ENCODE measurements at regions not wholly inside any gene's neighbourhood (a gene's known extent, or its start where the extent isn't known, plus 50 kb on each side); places are given as distances from the start of the nearest gene placed in this dataset.

DNA sequence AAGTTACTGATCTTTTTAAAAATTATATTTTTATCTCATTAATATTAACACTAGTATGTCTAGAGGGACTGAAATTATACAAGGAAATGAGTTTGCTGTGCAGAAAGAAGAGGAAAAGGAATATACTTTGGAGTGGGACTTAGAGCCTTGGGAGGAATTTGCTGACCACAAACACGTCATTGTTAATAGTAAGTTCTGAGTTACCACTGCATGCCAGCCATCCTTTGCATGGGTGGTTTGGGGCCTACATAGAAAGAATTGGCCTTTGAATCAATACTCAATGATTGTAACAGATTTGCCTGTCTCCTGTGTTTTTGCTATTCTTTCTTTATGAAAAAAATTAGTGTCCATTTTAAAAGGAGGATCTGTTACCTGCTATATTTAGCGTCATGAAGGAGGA, 232.6 kb upstream of the TNC start:
- ChIA-PET CTCF (interaction anchor here (0.6 to 1.3 kb wide), 3 partner anchors 17 to 174 kb away, joined by 3 read pairs; no protein-coding TSS in a partner anchor), POLR2A (no interaction called here)
- TF ChIP-seq MAFK (IDR thresholded peaks at IDR 0.05; ENCODE audit: partially characterized antibody) (no peak), HOXB13 (CRISPR knock-in tag; IDR thresholded peaks at IDR 0.05; ENCODE audit: low read depth) (no peak), RNF2 (IDR thresholded peaks at IDR 0.05; ENCODE audit: borderline replicate concordance, low read depth) (no peak), RAD21 (conservative IDR thresholded peaks at IDR 0.05 in 1 of 2, IDR thresholded peaks at IDR 0.05 in 1 of 2) (no peak), HOXA7 (CRISPR knock-in tag; IDR thresholded peaks at IDR 0.05) (no peak), NPAS2 (CRISPR knock-in tag; IDR thresholded peaks at IDR 0.05; ENCODE audit: borderline replicate concordance) (no peak), ZNF302 (CRISPR knock-in tag; IDR thresholded peaks at IDR 0.05) (no peak), NR3C1 (IDR thresholded peaks at IDR 0.05) (no peak), CHD4 (IDR thresholded peaks at IDR 0.05; ENCODE audit: borderline replicate concordance) (no peak), CBX2 (IDR thresholded peaks at IDR 0.05; ENCODE audit: borderline replicate concordance, low read depth) (no peak)
- TF ChIP-seq, protein P1, sequence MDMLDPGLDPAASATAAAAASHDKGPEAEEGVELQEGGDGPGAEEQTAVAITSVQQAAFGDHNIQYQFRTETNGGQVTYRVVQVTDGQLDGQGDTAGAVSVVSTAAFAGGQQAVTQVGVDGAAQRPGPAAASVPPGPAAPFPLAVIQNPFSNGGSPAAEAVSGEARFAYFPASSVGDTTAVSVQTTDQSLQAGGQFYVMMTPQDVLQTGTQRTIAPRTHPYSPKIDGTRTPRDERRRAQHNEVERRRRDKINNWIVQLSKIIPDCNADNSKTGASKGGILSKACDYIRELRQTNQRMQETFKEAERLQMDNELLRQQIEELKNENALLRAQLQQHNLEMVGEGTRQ (IDR thresholded peaks at IDR 0.05), result no peak
- H3K9me3 ChIP-seq, result peaks cover 17% of the 10 kb centered on the region
- WGBS (ENCODE audit: missing lambda C conversion rate), result 100% methylated on average over 2 of the region's 2 CpGs
- peaks cover 18% of the 10 kb centered on the region for H3K4me1 ChIP-seq
- DNase-seq (ENCODE audit: low read depth in 1 of 2, low spot score in 1 of 2) (no peak), ATAC-seq (no peak), FAIRE-seq (no peak)
- H3K4me3 ChIP-seq, result no peak overlapping the region
- H3K27ac ChIP-seq, result peak overlapping the region in 1 of 2 experiments; percentile 69; a peak in 3 of 6 replicates
- H3K4me2 ChIP-seq, result peak overlapping the region; percentile 26; the same call in 1 of the 3 replicates

DNA sequence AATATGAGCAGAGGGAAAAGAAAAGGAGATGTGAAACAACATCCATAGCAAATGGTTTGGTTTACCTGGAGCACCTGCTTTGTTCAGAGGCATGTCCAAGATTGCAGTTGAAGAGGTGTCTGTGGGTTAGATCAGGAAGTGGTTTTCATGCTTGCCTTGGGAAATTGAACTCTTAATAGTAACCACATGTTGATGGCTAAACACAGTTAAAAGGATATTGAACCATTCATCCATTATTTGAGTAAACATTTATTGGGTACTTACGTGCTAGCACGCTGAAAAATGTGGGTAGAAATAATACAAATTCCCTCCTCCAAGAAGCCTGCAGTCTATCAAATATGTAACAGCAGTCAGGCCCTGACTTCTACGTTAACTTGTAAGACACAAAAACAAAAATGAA, 235.7 kb upstream of the TNC start:
- TF ChIP-seq GATA3 (IDR thresholded peaks at IDR 0.05; ENCODE audit: borderline replicate concordance), result no peak
- 62% methylated on average over 3 of the region's 3 CpGs for WGBS (ENCODE audit: missing lambda C conversion rate)
- H3K4me1 ChIP-seq, result peaks cover 18% of the 10 kb centered on the region
- H3K4me2 ChIP-seq, result no peak overlapping the region
- CTCF ChIA-PET, result interaction anchor here (1.1 to 1.2 kb wide), 2 partner anchors 10 to 12 kb away, joined by 3 read pairs; no protein-coding TSS in a partner anchor
- DNase-seq (ENCODE audit: low read depth in 1 of 2, low spot score in 1 of 2) (no peak), FAIRE-seq (no peak), ATAC-seq (no peak)
- peaks cover 3% of the 10 kb centered on the region; the same call in 2 of the 3 replicates for H3K9me3 ChIP-seq
- H3K27ac ChIP-seq, result no peak overlapping the region
- H3K4me3 ChIP-seq, result no peak overlapping the region
- POLR2A ChIA-PET, result no interaction called here

DNA sequence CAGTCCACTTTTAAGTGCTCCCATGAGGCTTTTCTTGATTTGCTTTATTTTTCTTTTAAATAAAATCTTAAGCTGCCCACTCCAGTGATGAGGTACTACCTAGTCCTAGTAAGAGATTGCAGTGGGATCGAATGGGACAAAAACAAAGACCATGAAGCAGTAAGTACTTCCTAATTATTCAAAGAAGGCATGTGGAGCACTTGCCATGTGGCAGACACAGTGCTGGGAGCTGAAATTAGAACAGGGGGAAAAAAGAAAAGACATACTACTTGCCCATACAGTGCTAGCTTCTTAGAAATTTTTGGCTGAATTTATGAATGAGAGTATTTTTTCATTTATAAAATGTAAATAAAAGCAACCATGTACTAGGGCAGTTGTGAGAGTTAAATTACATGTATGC, 239.9 kb upstream of the TNC start:
- Histone ChIP-seq H3K4me1 (no peaks in the 10 kb centered on the region), H3K27ac (no peak overlapping the region), H3K9me3 (no peaks in the 10 kb centered on the region), H3K4me2 (no peak overlapping the region), H3K4me3 (no peak overlapping the region)
- no peak for DNase-seq (ENCODE audit: low read depth in 1 of 2, low spot score in 1 of 2)
- POLR2A ChIA-PET, result no interaction called here
- CTCF ChIA-PET, result no interaction called here
- ATAC-seq, result no peak
- no peak for FAIRE-seq
- WGBS (ENCODE audit: missing lambda C conversion rate), result 88% methylated on average over 1 of the region's 1 CpG
- no peak for TF ChIP-seq NFE2L2 (conservative IDR thresholded peaks at IDR 0.05; ENCODE audit: low read length)
- TF ChIP-seq POLR2A (IDR thresholded peaks at IDR 0.05; ENCODE audit: low read length), result no peak
- no peak for TF ChIP-seq ZSCAN20 (CRISPR knock-in tag; IDR thresholded peaks at IDR 0.05)
- TF ChIP-seq KDM5A (IDR thresholded peaks at IDR 0.05), result no peak
- no peak for TF ChIP-seq MAFK (IDR thresholded peaks at IDR 0.05; ENCODE audit: partially characterized antibody)
- TF ChIP-seq TP53 (CRISPR knock-in tag; IDR thresholded peaks at IDR 0.05), result no peak
- TF ChIP-seq HOXA7 (CRISPR knock-in tag; IDR thresholded peaks at IDR 0.05), result no peak
- TF ChIP-seq FOSL2 (IDR thresholded peaks at IDR 0.05), result no peak
- TF ChIP-seq FOSL2 (CRISPR knock-in tag; IDR thresholded peaks at IDR 0.05), result no peak

DNA sequence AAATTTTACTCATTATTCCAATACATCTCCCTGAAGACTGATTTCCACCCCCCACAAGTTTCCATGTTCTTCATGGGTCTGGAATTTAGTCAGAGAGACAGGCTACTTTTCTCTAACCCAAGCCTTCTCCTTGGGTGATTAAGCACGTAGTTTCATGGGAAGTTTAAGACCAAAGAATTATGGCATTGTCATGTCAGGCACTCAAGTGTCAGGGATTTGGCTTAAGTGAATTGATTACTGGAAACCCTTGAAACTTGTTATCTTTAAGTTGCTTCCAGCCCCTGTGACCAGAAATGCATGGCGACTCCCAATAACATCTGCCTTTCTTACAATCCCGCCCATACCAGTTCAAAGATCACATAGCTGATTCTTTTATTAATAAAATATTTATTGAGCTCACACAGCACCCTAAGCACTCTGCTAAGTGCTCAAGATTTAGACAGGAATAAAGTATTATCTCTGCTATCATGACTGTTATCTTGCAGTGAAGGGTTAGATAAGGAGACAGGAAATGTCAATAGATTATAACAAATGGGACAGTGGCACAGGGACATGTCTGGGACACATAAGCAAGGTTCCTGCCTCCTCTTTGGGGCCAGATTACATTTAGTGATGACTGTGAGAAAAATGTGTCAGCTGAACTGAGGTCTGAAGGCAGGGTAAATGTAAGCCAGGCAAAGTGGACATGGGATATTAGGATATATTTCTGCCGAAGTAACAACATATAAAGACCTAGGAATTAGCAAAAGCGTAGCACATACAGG, 241.2 kb upstream of the TNC start:
- POLR2A ChIA-PET, result no interaction called here
- no peak for FAIRE-seq

More for the DNA sequence above, 241.2 kb upstream of the TNC start:
- no peak for ATAC-seq
- Histone ChIP-seq H3K4me3 (no peak overlapping the region), H3K27ac (no peak overlapping the region), H3K4me1 (no peaks in the 10 kb centered on the region), H3K4me2 (no peak overlapping the region), H3K9me3 (no peaks in the 10 kb centered on the region)
- TF ChIP-seq POLR2AphosphoS2 (conservative IDR thresholded peaks at IDR 0.05; ENCODE audit: low read length), result no peak
- 74% methylated on average over 5 of the region's 5 CpGs for WGBS (ENCODE audit: missing lambda C conversion rate)
- CTCF ChIA-PET, result no interaction called here
- no peak for DNase-seq (ENCODE audit: low read depth in 1 of 2, low spot score in 1 of 2)
